Hematopoietic multipotent progenitor cell (in vitro differentiated cells): ENCODE measurements at regions not wholly inside any gene's neighbourhood (a gene's known extent, or its start where the extent isn't known, plus 50 kb on each side); places are given as distances from the start of the nearest gene placed in this dataset.
A peak's percentile ranks its signal among the peaks of the same experiment; 100 is the strongest.

Source experiments
- DNase-seq, 3 donors: peaks; one replicate each; pipeline ENCODE4 v3.0.0-alpha.2; 2011 to 2015; ENCODE audit warnings: low read depth in 2 of 3, low spot score in 2 of 3

- peak in 1 of 3 donors; percentile 30 for DNase-seq
Observed at GRCh38 chr9:16092142-16093091, 539.6 kb downstream of the CCDC171 start.

GRCh38 chr9:16098306-16098705, 545.5 kb downstream of the CCDC171 start:
- no peak for DNase-seq

- no peak for DNase-seq
Observed at GRCh38 chr9:16099732-16100536, 547.1 kb downstream of the CCDC171 start.

- no peak for DNase-seq
Observed at GRCh38 chr9:16100537-16101091, 547.8 kb downstream of the CCDC171 start.

- no peak for DNase-seq
Observed at GRCh38 chr9:16102154-16102553, 549.3 kb downstream of the CCDC171 start.

DNA sequence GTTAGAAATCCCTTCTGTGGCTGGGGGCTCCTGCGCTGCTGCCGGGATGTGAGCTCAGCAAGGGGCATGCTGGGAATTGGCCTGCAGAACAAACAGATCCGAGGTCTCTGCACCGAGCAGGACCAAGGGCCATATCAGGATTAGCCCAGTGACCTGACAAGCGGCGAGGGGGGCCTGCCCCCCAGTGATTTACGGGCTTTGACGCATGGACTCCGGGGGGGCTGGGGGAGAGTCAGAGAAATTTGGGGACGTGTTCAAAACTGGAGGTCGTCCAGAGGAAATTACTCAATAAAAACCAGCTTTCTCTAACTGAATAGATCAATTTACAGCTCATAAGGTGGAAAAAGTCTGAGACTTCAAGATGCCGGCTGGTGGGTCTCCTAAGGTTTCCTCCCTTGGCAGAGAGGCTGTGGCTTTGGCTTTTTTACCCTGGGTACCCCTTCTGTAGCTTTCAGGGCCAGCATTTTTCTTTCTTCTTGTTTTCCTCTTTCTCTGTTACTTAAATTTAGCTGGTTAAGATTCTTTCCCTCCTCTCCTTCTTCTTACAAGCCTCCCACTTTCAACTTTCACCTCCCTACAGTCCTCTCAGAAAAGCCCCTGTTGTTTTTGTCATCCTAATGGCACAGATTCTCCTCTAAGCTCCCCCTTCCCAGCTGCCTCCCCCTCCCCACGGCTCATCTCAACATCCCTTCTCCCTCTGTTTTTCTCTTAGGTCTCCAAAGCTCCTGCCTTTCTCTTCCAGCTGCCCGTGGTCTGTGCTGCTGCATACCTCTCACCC, 551.0 kb downstream of the CCDC171 start:
- DNase-seq, result peak in 2 of 3 donors; percentile 18 to 67

DNA sequence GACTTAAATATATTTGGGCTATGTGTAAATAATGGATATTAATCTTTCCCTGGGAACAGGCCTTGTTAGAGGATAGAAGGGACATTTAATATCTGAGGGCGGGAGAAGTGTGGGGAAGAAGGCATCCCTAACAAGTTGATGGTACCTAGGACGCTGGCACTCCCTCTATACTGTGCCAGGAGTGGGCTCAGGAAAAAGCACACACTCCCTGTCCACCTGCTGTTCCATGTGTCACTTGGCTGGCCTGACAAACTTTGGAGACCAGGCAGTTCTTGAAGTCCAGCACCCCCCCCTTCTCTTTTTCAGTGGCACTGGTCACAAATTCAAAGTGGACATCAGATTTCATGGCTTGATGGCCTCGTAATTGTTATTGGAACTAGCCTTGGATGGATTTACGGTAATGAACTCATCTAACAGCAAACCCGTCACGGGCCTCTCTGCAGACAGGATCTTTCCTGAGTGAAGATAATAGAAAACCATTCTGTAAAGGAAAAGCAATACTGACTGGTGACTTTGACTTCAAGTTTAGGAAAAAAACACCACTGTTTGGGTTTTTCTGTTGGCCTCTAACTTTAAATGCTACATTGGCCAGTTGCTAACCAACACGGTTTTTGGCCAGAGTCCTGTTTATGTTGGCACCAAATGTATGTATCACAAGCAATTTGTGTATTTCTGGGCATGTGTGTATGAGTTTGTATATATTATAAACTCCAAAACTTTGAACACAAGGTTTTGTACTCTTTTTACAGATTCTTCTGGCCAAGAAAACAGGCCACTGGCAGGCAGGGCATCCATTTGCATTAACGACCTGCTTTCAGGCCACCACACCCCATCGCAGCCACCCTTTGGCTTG, 552.6 kb downstream of the CCDC171 start:
- no peak for DNase-seq

DNA sequence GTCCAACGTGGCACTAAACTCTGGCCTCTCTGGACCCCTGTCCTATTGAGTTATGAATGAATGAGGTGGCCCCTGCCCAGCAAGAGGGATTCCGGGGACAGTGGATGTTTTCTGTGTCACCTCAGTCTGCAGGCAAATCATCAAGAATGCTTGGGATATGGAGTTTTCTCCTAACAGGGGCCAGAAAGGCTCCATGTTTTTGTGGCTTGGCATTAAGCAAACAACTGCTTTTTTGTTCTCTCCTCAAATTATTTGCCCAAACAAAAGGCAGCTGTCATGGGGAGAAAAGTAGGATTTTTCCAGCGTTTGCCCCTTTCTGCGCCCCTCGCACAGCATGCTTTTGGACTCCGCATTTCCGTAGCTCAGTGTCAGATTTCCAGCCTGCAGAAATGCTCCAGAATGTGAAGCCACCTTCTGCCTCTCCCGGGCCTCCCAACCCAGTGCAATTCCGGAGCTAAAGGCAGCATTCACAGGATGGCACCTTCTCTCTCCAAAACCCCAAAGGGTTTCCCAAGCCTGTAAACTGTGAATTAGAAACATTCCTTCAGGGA, 553.3 kb downstream of the CCDC171 start:
- DNase-seq, result no peak

DNA sequence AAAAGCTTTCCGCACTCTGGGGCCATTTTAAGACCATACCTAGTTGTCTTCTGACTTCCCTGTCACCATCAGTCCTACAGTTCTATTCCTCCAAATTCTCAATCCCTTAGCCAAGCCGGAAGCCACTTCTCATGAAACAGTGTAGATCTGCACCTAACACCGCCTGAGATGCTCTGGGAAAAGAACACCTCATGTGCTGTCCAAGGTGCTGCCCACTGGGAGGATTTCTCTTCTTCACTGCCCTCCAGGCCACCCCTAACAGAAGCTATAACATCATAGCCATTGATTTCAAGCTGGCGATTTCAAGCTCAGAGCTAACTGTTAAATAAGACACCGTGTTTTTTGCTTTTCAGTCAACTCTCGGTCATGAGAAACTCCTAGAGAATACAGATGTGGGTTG, 559.3 kb downstream of the CCDC171 start:
- no peak for DNase-seq

DNA sequence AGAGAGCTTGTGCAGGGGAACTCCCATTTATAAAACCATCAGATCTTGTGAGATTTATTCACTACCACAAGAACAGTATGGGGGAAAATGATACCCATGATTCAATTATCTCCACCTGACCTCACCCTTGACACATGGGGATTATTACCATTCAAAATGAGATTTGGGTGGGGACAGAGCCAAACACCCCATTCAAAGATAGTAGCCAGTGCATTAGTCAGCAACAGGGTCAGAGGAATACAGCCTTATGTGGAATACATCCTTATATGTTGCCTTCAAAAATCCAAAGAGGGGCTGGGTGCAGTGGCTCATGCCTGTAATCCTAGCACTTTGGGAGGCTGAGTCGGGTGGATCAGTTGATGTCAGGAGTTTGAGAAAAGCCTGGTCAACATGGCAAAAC, 563.2 kb downstream of the CCDC171 start:
- no peak for DNase-seq

DNA sequence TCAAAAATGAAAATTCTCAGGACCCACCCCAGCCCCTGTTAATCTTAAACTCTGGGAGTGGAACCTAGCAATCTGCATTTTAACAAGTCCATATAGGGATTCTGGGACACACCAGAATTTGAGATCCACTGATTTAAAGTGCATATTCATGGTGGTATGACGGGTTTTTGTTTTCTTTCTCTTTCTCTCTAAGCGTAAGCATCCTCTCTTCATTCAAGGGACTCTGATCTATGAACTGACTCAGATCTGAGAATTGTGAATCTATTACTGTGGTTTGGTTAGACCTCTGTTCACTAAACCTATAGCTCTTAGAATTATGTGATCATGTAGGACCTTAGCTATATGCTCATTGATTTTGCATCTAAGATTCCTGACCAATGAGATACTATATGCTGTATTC, 565.2 kb downstream of the CCDC171 start:
- no peak for DNase-seq

GRCh38 chr9:16119261-16120230, 566.7 kb downstream of the CCDC171 start:
- no peak for DNase-seq

GRCh38 chr9:16120231-16120641, 567.4 kb downstream of the CCDC171 start:
- DNase-seq, result no peak

- DNase-seq, result no peak
Observed at GRCh38 chr9:16120727-16121126, 567.9 kb downstream of the CCDC171 start.

DNA sequence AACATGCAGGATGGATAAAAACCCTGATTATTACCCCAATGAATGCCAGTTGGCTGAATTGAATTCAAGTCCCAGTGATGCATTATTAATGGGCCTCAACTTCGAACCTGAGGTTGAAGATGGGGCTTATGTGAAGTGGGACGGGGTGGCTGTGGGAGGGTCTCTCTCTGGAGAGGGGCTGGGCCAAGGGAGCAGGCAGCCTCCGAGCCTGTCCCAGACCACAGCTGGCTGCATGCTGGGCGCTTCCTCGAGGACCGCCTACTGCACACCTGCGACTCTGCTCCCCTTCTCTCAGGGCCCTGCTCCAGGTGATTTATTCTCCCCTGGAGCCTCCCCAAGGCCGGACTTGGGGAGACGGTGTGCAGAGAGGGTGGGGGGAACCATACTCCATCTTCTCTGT, 568.3 kb downstream of the CCDC171 start:
- DNase-seq, result no peak

DNA sequence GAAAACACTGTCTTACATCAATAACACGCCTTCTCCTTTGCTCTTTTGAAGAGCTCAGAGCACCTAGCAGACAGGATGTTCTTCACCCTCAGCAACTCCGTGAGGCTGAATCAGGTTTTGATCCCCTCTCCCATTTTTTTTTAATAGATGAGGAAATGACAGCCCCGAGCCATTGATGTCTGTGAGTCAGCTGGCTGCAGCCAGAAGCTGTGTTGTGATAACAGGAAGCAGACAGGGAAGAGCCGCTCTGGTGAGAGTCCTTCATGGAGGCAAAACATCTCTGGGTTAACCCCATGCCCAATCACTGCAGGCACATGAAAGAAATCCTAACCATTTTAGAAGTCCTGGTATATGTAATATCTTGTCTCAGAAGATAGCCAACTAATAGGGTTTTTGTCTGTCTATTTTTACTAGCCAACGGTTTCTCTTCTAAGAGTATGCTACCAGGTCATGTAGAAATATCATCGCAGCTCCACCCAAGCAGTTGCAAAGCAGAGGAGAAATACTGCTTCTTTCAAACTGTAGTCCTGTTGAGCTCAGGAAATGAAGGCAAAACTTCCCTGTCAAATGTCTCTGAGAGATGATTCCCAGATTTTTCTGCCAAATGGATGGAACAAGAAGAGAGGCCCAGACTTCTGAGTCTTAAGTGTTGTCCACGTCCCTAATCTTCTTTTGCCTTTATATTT, 568.9 kb downstream of the CCDC171 start:
- no peak for DNase-seq

DNA sequence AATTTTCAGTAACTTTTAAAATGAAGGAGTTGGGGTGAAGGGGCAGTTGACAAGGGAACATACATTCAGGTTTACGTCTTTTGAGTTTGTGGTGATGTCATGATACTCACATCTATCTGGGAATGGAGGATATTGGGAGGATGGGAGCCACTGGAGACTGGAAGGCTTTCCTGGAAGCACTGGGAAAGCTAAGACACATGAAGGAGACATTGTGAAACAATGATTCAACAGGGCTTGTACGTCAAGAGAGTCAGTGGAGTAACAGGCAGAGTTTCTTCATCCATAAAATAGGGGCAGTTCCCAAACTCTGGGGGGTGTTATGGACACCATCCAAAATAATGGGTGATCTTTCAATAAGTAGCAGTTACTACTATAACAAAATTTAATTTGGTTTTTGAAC, 572.8 kb downstream of the CCDC171 start:
- no peak for DNase-seq

GRCh38 chr9:16126042-16126441, 573.2 kb downstream of the CCDC171 start:
- DNase-seq, result no peak
